NCI-H1417 treated with DMSO at 0.1 percent for 48 hours (cell line): ENCODE measurements at regions not wholly inside any gene's neighbourhood (a gene's known extent, or its start where the extent isn't known, plus 50 kb on each side); places are given as distances from the start of the nearest gene placed in this dataset.

Experiments used
- DNase-seq: peaks from one replicate; lab custom pipeline; 2025; lab: John Stamatoyannopoulos, UW

DNA sequence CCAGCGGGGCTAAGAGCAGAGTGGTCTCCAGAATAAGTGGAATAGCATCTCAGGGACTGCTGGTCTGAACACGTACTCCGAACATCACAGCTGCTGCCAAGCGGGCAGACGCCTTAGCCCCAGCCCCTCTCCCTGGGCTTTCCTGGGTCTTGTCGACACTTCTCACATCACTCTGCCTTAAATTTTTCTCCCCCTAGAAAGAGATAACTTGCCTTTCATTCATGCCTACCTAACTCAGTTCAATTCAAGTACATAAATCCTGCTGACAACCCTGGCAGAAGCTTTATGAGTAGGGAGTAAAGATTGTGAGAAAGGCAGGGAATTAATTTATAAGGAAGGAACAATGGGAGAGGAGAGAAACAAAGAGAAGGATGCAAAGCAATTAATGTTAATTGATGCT lies 202.9 kb upstream of the TNP1 start:
- no peak for DNase-seq

DNA sequence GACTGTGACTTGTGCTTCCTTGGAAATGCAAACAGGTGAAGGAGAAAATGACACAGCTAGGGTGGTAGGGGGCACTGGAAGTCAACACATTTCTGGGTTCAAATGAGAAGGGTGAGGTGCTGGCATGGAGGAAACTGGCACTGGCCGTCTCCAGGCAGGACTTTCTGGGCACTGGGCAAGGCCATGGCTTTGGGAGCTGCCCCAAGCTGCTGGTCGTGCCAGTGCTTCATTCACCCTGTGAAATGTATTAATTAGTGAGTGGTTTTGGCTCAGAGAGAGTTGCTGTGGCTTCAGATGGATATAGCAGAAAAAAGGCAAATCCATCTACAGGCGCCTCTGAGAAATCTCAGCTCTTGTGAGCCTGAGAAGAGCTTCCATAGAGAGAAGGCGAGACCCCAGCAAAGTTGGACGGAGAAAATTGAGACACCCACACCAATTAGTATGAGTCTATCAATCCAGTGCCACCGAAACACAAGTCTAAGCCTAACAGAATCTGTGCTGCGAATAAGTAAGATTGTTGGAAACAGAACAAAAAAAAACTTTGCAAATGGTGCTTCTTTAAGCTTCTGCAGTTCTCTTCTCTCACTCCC lies 202.1 kb upstream of the TNP1 start:
- DNase-seq: no peak

DNA sequence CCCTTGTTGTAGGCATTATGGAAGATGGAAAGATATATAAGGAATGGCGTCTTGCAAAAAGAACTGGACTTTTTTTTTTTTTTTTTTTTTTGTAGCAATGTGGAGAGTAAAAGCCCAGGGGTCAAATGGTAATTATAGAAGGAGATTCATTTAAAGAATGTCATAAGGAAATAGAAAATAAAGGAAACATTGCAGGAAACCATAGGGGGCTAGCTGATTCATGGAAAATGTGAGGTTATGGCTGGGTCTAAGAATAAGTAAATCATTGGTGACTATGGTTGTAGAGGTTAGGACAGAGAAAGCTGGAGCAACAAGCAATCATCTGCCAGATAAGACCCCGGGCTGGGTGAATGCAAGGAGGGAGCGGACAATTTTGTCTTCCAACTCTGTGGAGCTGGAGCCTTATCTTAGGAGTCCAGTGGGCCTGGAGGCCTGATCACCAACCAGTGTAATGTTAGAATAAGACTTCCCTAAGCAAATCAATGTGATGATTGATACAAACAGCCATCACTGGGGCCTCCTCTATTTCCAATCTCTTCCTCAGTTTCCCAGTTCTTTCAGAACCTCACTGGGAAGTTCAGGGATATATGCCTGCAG lies 201.2 kb upstream of the TNP1 start:
- DNase-seq: no peak

DNA sequence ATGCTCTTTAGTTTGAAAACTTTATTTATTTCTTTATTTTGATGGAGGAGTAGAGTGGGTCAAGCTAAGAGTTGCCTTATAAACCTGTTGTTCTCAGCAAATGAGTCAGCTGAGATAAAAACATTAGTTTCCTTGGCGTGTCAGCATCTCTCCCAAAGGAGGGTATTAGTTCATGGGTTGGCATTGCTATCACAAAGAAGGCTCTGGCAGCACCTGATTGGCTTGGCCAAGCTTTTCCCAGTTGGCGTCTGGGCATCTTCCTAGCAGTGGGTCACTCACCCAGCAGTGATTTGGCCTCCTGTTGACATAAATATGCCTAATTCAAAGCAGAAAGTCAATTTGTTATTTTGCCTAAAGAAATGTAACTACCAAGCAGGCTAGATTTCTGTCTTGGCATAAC lies 200.7 kb upstream of the TNP1 start:
- no peak for DNase-seq

DNA sequence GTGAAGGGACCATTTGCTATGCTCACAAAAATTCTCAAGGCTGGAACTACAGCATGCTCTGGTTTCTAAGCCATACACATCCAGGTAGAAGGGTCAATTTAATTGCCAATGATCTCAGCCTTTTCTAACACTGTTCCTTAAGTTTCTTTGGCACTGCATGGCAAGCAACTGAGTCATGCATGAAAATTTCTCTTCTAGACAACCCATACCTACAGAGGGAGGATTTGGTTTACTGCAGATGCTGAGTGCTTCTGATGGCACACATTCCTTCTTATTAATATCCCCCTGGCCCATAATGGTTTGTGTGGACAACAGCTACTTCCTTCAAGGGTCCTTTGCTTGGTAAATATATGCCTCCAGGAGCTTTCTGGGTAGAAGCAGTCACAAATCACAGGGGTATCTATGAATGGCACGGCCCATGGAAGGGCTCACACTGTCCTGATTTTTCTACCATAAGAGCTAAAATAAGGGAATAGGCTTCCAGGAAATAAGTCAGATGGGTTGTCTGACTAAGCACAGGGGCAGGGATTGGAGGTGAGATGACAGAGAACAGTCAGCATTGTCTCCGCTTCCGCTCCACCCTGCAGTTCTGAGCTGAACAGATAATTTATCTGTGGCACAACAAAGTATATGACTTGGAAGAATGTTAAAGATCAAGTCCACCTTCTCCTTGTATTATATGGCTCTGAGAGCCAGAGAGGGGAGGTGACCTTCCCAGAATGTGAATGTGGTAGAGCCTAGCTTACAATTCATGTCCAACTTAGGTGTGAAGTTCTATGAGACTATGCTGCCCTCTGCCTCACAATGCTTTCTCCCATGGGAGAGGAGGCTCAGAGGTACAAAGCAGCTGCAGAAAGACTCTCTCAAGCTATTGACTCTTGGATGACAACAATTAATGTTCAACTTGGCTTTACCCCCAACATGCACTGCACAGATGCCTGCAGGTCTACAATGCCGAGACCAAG lies 199.2 kb upstream of the TNP1 start:
- no peak for DNase-seq

DNA sequence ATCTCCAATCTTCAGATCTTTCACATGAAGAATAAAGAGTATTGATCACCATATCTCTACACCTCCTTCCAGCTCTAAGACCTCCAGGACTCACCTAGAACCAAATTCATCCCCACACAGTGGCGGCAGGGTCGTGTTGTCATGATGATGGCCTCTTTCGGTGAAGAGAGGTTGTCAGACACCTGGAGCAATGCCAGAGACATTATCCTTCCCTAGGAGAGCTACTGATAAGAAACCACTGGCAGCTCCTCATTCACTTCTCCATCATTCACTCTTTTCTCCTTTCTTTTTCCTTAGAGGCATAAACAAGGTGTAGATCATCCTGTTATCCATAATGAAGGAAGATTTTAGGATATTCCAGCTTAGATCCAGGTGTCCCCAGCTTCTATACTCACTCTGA lies 197.9 kb upstream of the TNP1 start:
- DNase-seq: no peak

DNA sequence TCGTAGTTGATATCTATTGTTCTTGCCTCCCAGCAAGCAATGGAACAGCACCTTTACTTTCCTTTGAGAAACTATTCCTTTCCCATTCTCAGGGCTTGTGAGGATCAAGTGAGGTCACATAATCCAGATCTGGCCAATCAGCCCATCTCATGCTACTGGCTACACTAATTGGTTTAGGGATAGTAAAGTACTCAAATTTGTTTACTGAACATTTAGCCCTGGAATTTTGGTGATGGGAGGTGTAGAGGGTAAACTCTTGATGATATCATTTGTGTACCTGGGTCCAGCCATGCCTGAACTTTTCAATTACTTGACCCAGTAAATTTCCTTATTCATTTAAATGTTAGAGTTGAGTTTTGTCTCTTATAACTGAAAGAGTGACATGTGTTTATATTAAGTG lies 195.8 kb upstream of the TNP1 start:
- no peak for DNase-seq

DNA sequence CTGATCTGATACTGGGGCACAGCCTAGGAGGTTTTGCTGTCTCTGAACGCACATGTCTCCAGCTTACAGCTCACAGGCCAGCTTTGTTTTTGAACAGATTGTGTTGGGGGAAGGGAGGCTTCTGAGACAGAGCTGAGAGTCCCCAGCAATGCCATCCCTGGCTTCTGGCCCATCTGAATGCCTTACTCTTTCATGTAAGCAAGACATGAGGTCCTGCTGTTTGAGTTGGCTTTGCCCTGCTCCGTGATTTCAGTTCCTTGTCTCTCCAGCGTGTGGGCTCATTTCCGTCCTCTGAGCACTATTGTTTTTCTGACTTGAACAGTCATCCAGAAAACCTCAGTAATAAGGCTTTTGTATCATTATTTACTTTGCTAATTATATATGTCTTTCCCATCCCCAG lies 194.9 kb upstream of the TNP1 start:
- peak; percentile 38 for DNase-seq

DNA sequence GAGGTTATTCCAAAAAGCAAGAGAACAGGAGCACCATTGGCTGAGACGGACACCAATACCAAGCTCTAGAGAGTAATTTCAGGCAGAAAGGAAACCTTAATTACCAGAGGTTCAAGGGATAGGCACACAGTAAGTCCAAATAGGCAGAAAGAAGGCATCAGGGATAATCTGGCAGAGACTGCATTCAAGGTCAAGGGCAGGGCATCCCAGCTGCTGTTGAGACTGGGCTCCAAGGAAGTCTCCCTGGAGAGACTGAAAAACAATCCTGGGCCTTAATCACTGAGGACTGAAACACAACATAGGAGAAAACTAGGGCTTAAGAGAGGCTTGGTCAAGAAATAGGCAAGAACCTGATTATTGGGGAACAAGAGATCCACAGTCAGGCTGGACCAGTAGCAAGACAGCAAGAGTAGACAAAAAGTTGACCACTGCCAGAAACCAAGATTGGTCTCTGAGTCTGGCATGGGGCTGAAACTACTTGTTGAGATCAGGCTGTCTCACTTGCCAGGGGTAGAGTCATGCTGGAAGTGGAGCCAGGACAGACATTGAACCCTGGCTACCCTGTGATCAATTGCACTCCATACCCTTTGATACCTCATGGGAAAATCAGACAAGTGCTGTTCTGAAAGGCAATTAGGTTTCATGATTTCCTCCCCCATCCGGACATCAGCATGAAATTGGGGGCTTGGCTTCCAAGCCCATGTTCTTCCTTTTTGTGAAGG lies 193.2 kb upstream of the TNP1 start:
- DNase-seq: no peak

DNA sequence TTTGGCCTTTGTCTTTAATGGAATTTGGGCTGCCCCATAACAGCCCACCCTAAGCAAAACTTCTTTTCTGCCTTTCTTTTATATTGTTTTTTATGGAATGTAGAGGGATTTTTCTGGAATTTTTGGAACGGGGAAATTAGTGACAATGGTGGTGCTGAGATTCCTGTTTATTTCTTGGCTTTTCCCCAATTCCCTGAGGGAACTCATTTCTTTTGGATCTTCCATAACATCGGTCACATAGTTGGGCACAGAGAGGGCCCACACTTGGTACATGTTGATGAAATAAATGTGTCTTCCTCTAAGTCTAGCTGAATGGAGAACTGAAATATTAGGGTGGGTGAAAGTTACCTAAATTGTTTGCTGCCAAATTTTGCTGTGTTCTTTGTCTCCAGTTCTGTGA lies 191.6 kb upstream of the TNP1 start:
- DNase-seq: no peak

DNA sequence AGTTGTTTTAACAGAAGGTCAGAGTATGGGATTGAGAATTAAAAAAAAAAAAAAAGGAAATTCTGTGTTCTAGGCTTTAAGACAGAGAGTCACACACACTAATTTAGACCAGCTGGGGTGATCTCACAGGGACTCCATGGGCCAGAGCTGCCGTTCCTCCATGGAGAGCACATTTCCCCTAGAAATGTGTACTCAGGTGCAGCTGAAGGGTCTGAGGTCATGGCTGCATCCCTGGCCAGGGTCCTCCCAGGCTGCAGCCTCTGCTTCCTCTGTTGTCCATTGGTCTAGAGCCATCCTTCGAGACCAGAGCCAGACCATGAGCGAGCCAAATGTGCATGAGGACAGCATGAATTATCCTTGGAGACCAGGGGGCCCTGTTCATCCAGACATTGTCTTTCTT lies 190.1 kb upstream of the TNP1 start:
- no peak for DNase-seq

DNA sequence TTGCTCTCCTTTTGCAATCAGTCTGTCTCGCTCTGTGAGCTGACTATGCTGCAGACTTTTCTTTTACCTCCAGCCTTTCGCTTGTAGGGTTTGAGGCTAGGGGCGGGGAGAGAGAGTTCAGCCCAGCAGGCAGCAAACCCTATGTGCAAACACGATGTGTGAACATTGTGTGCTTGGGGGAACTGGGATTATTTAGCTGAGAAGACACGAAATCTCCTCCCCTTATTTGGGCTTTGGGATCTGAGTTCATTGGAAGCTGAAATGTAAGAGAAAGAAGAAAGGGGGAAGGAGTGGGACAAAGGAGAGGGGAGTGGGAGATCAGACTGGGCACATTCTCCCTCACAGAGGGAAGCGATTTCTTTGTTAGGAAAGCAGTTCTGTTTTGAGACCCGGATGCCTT lies 189.6 kb upstream of the TNP1 start:
- DNase-seq: no peak

DNA sequence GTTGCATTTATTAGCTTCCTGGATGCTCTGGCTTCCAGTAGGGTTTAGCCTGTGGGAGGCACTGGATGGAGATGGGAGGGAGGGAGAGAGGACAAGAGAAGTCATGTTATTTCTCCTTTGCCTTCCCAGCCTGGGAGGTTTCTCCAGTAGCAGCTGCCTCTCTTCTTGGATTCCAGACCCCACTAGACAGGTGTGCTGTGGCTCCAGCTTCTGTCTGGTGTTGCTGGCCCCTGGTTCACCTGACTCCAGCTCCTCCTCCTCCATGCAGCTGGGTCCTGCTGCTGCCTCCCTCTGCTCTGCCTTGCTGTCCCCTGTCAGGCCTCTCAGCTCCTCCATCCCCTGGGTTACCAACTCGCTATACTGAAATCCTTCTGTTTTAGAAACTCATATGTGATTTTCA lies 188.9 kb upstream of the TNP1 start:
- DNase-seq: no peak

DNA sequence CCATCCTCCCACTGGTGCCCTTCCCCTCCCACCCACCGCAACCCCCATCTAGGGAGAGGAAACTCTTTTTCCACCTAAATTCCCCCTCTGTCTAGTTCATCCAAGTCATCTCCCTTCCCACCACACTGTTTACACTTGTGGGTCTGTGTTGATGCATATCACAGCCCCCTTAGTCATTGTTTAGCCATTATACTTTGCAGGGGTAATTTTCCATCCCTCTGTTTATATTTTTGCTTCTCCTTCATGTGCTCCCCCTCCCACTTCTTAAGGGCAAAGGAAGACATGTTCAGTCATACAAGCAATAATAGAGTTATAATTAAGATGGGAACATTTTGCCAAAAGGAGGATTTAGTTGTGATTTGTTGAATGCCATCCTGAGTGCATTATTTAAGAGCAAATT lies 187.8 kb upstream of the TNP1 start:
- DNase-seq: no peak

DNA sequence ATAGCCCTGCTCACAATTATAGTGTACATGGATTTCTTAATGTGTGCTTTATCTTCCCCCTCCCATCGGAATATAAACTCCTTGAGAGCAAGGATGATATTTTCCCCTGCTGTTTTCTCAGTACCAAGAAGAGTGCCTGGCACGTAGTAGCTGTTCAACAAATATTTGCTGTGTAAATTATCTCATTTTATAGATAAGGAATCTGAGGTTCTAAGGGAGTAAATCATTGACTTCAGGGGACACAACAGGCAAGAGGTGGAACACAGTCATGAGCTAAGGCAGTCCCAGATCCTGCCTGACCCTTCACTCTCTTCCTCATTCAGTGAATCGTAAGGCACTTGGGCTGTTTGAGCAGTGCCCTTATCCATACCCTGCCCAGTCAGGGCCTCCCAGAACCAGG lies 187.3 kb upstream of the TNP1 start:
- no peak for DNase-seq

DNA sequence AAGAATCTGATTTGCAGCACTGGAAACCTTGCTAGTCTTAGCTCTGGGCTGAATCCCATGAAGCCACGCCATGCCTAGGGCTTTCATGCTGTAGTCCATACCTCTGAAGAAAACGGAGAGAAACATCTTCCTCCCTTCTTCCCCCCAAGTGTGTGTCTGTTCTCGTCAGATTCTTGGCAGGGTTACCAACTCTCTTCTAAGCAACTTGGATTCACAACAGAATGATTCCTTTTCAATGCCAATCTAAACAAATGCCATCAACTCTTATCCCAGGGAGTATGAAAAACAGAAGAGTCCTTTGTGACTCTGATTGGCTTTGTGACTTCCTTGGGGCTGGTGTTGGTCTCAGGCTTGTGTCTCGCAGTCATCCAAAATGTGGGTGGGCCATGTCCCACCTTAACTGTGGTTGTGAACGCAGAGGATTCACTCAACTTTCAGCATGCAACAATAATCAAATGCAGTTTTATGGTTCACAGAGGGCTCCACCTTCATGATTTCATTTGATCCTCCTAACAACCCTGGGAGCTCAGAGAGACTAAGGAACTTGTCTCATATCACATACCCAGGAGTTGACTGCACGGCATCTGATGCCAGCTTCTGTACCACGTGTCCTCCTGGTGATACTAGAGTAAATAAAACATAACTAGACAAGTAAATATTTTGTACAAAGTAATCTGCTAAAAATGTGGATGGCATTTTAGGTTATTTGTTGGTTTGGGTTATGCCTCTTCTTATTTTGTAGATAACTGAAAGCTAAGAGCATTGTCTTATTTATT lies 186.0 kb upstream of the TNP1 start:
- DNase-seq: no peak

DNA sequence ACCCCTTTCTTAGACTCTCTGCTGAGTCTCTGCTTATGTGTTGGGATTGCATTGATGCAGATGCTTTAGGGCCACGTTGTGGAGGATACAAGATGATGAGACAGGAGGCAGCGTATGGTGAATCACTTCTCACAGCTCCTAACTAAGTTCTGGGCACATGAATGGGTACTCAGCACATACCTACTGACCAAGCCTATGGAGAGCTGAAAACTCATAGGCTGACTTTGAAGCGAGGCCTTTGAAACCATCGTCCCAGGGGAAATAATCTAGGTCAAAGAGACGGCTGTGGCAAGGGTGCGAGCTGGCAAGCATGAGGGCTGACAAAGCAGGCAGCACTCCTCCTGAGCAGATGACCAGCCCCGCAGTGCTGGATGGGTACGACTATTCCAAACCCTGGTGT lies 180.2 kb upstream of the TNP1 start:
- no peak for DNase-seq

DNA sequence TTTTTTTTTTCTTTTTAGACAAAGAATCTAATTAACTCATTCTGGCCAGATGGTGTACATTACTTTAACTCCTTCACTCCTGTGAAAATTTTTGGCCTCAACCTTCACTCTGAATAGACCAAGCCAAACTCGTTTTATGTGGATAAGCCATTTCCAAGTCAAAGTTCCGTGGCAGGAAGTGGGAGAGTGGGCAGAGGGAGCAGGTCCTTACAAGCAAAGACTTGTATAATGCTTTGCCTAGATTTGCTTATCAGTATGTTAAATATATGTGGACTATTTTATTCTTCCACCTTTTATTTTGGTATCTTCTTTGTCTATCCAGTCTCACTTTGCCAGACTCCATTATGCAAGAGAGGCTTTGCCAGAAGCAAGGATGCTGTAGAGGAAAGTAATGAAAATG lies 178.1 kb upstream of the TNP1 start:
- no peak for DNase-seq

DNA sequence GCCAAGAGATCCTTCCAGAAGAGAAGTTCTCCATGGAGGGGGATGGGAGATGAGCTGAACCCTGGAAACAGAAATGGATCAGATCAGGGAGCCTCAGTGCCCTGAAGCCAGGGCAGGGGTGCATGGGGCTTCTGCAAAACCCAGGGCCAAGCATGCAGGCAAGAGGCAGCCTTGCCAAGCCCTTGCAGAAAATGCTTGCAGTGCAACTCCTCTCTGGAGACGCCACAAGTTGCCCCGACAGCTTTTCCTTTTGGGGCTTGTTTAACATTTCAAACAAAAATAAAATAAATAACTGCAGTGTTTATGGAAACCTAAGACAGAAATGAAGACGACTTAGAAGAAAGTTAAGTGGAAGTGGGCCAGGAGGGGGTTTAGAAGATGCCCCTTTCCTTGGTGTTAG lies 177.5 kb upstream of the TNP1 start:
- DNase-seq: no peak

DNA sequence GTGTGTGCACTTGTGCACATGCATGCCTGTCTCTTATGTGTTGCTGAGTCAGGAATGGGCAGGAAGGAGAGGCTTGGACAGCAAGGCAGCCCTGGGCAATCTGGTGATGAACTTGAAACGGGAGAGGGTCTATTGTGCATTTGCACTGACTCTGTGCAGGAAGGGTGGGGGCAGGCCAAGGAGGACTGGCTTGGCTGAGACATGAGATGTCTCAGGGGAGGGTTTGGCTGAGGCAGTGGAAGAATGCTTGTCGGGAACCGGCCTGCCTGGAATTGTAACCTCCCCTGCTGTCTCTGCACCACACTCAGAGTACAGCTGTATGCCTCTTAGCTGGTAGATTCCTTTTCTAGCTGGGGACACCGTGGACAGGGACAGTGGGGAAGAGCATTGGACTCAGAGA lies 176.1 kb upstream of the TNP1 start:
- no peak for DNase-seq

DNA sequence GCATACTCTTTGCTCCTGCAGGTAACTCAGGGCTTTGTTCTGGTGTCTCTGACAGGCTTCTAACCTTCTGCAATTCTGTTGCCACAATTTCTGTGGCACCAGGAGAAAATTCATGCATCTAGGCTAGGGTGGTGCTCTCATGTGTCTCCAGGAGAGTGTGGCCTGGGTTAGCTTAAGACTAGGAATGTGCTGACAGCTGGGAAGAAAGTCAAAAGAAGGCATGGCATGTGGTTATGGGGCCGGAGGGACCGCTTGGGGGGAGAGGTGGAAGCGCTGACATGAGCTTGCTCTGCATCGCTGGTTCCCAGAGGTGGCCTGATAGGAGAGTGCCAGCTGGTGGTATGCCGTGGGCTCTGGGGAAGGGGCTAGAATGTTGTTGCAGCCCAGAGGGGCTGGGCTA lies 173.3 kb upstream of the TNP1 start:
- no peak for DNase-seq

DNA sequence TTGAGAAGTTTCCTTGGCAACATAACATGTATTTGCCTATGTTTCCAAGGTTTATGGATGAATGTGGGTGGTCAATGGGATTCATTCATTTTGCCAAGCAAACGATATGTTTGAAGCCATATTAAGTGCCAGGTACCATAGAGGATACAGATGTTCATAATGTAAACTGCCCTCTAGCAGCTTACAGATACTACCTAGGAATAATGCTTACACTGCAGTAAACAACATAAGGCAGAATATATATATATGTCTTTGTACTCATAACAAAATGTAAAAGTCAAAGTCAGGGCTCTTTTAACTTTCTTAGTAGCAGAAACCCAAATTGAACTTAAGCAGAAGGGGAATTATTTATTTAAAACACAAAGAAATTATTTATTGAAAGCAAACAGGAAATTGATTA lies 171.6 kb upstream of the TNP1 start:
- DNase-seq: no peak
